GM21381 (cell line): ENCODE measurements at regions not wholly inside any gene's neighbourhood (a gene's known extent, or its start where the extent isn't known, plus 50 kb on each side); places are given as distances from the start of the nearest gene placed in this dataset.
"Not testable (repeated sequence)": the region's sequence is repeated elsewhere in the genome, so short reads cannot be mapped to it uniquely, and the experiment has no call there.

Source experiments
- ATAC-seq: cut with Tn5 transposase; IDR thresholded peaks from one replicate; pipeline ENCODE4 v1.9.1; 2021; ENCODE audit warnings: mild to moderate bottlenecking, moderate library complexity; ENCODE audit not compliant: unreplicated experiment

DNA sequence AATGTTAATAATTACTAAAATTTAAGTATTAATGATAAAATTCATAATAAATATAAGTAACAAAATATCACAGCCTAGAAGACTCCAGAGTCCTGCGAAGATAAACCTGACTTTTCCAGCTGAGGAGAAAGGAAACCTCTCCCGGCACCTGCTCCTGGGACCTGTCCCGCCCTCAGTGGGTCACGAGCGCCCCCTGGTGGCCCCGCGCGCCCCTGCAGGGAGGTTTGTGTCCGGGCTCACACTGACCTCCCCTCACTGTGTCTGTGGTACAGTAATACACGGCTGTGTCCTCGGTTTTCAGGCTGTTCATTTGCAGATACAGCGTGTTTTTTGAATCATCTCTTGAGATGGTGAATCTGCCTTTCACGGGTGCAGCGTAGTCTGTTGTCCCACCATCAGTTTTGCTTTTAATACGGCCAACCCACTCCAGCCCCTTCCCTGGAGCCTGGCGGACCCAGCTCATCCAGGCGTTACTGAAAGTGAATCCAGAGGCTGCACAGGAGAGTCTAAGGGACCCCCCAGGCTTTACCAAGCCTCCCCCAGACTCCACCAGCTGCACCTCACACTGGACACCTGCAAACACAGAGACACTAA, 627.1 kb downstream of the TMEM121 start:
- ATAC-seq, result not testable (repeated sequence)

DNA sequence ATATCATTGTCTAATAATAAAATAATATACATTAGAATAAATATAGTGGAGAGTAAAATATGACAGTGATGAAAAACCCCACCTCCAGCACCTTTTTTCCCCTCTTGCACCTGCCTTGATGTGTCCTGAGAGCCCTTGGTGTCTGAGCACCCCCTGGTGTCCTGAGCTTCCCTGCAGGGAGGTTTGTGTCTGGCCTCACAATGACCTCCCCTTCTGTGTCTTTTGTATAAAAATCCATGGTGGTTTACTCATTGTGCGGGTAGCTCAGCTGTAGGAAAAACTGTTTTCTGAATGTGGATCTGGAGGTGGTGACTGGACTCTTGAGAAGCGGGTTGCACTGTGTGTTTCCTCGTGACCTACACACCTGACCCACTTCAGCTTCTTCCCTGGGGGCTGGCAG, 636.9 kb downstream of the TMEM121 start:
- ATAC-seq, result no peak

DNA sequence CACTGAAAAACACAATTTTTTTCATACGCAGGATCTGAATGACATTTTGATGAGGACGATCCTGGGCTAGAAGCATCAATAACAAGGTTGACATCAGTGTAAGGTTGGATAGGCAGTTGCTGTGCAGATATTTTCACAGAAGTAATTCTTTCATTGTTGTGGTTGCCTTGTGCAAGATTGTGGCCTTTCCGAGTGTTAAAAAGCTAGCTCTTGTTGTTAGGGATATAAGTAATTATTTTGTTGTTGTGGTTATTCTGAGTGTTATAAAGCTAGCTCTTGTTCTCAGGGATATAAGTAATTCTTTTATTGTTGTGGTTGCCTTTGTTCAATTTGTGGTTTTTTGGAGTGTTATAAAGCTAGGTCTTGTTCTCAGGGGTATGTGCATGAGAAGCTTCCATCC, 637.4 kb downstream of the TMEM121 start:
- ATAC-seq, result not testable (repeated sequence)

DNA sequence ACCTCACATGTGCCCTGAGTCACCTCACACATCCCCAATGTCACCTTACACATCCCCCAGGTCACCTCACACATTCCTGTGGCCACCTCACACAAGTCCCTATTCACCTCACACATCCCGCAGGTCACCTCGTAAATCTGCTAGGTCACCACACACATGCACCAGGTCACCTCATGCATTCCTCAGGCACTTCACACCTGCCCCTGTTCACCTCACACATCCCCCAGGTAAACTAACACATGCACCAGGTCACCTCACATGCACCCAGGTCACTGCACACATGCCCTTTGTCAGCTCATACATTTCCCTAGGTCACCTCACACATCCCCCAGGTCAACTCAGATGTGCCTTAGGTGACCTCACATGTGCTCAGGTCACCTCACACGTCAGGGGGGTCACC, 639.8 kb downstream of the TMEM121 start:
- no peak for ATAC-seq

DNA sequence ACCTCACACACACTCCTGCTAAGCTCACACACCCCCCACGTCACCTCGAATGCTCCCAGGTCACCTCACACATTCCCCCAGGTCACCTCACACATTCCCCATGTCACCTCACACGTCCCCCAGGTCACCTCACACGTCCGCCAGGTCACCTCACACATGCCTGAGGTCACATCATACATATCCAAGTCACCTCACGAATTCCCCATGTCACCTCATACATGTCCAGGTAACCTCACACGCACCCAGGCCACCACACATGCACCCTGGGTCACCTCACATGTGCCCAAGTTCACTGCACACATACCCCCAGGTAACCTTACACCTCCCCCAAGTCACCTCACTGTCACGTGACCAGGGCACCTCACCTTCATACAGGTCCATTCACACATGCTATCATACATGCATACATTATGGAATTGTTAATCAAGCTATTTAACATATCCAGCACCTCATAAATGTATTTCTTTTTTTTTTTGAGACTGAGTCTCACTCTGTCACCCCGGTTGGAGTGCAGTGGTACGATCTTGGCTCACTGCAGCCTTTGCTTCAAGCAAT, 640.3 kb downstream of the TMEM121 start:
- no peak for ATAC-seq

DNA sequence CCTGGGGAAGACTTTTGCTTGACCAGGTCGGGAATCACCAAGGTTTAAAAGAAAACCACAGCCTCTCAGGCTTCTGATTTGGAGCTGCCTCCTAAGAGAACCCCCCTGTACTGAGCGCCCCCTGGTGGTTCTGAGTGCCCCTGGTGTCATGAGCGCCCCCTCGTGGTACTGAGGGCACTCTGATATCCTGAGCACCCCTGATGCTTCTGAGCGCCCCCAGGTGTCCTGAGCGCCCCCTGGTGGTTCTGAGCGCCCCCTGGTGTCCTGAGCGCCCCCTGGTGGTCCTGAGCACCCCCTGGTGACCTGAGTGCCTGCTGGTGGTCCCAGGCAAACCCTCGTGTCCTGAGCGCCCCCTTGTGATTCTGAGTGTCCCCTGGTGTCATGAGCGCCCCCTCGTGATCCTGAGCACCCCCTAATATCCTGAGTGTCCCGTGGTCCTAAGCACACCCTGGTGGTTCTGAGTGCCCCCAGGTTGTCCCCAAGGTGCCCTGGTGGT, 643.8 kb downstream of the TMEM121 start:
- ATAC-seq, result not testable (repeated sequence)

DNA sequence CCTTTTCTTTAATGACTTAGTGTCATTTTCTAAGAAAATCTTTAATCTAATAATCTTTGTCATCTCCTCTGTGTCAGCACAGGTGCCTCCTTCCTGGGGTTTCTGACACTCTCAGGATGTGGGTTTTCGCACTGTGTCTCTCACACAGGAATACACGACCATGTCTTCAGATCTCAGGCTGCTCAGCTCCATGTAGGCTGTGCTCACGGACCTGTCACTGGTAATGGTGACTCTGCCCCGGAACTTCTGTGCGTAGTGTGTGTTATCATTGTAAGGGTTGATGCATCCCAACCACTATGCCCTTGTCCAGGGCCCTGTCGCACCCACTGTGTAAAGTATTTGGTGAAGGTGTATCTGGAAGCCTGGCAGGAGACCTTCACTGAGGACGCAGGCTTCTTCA, 647.8 kb downstream of the TMEM121 start:
- no peak for ATAC-seq

DNA sequence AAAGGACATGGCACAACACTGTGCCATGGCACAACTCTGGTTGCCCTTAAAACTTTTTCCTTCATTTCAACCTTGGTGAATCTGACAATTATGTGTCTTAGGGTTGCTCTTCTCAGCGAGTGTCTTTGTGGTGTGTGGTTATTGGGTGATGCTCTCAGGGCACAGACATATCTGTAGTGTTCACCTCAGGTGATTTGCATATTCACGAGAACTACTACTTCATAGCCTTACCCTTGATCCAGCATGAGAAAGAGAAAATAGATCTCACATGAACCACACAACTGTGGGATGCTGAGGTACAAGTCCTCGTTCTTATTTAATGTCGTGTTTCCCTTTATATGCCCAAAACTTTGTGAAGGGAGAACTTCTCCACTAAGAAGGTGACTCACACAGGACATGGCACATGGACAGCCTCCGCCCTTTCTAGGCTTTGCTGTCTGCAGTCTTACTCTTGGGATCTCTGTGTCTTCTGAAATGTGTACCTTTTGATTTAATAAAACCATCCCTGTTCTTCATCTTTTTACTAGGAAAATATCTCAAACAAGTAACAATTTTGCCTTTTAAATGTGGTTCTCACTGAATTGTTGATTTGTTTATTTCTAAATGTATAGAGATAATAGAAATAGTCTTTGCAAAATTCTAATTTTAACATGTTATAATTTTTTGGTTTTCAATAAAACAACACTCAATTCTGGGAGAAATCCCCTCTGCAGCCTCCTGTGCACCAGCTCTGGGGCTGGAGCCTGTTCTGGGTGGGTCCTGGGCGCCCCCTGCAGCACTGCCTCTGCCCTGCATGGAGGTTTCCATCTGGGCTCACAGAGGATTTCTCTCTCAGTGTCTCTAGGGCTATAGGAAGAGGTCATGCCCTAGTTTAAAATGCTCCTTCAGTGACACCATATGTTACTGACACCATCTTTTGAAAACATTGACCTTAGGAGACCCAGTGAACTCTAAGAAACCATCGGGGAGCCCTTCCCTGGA, 651.2 kb downstream of the TMEM121 start:
- not testable (repeated sequence) for ATAC-seq

DNA sequence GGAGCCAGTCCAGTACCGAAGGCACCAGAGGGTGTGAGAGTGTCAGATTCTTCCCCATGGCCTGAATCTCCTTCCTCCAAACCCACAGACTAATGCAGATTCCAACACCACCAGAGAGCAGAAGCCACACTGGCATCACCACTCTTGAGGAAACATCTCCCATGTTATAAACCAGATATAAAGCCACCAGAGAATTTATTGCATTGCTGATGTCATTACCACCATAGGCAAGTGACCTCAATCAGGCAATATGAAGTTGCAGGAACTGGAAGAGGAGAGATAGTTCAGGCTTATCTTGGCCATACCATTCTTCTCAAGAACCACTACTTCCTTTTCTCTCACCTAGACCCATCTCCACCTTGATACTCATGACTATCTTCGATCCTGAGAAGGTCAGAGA, 653.4 kb downstream of the TMEM121 start:
- ATAC-seq, result no peak

DNA sequence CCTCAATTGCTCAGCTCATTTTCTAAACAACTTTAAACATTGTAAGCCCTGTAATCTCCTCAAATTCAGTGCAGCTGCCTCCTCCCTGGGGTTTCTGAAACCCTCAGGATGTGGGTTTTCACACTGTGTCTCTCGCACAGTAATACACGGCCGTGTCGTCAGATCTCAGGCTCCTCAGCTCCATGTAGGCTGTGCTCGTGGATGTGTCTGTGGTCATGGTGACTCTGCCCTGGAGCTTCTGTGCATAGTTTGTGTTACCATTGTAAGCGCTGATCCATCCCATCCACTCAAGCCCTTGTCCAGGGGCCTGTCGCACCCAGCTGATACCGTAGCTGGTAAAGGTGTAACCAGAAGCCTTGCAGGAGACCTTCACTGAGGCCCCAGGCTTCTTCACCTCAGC, 658.4 kb downstream of the TMEM121 start:
- not testable (repeated sequence) for ATAC-seq

DNA sequence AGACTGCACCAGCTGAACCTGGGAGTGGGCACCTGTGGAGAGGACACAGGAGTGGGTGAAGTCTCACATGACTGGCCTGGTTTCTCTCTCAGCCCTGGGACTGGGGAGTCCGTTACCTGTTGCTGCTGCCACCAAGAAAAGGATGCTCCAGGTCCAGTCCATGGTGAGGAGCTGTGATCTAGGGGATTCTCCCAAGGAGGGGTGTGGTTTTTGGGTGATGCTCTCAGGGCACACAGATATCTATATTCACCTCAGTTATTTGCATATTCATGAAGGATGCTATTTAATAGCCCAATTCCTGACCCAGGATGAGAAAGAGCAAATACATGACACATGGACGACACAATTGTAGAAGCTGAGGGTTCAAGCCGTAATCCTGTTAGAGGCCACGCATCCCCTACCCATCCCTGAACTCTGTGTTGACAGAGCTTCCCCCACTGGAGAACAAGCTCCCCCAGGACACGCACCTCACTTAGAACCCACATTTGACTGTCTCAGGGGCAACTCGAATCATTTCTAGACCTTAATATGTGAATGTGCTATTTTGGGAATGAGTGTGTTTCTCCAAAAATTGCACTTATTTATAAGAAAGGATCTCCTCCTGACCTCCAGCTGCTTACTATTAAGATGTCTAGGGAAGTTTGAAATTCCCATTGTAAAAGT, 658.9 kb downstream of the TMEM121 start:
- ATAC-seq, result not testable (repeated sequence)

DNA sequence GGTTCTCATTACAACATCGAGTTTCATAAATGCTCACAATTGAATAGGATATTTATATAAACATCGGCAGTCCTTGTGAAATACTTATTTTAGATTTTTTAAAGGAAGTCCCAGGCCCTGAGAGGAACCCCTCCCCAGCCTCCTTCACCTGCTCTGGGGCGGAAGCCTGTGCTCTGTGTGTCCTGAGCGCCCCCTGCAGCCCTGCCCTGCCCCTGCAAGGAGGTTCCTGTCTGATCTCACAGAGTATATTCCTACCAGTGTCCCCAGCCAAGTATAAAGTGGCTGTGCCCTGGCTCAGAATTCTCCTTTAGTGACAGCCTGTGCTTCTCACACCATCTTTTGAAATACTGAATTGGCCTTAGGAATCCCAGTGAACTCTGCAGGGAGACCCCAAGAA, 659.5 kb downstream of the TMEM121 start:
- no peak for ATAC-seq

DNA sequence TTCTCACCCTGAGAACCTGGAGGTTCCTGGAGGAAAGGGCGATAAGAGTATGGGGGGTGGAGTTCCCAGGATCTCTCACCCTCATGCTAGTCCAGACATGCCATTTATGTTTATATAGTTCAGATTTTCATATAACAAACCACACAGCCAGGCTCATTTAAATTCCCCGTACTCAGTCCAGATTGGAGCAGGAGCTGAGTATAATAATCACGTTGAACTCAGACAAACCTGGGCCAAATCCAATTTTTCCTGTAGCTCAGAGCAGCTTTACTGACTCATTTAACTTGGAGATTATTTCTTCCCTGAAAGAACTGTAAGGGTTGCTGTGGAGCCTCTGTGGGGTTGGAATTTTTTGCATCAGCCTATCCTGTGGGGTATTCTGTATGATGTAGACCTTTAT, 660.8 kb downstream of the TMEM121 start:
- no peak for ATAC-seq

DNA sequence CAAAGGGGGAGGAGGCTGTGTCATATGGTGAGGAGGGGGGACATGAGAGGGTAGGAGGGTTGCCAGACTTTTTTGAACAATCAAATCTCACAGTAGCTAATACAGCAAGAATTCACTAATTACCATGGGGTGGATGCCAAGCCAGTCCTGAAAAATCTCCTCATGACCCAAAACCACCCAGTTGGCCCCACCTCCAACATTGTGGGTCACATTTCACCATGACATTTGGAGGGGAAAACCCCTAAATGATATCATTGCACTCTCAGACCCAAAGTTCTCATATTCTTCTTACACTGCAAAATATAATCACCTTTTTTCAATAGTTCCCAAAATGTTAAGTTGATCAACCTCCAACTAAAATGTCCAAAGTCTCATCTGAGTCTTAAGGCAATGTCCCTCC, 666.3 kb downstream of the TMEM121 start:
- ATAC-seq, result not testable (repeated sequence)

DNA sequence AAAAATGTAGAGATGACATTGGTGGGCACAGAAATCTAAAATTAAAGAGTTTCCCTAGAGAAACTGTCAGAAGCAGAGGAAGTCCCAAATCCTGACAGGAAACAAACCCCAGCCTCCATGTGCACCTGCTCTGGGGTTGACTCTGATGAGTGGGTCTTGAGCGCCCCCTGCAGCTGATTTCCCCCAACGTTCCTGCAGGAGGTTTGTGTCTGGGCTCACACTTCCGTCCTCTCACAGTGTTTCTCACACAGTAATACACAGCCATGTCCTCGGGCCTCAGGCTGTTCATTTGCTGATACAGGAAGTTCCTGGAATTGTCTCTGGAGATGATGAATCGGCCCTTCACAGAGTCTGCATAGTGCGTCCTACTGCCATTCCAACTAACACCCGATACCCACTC, 670.1 kb downstream of the TMEM121 start:
- ATAC-seq, result not testable (repeated sequence)

DNA sequence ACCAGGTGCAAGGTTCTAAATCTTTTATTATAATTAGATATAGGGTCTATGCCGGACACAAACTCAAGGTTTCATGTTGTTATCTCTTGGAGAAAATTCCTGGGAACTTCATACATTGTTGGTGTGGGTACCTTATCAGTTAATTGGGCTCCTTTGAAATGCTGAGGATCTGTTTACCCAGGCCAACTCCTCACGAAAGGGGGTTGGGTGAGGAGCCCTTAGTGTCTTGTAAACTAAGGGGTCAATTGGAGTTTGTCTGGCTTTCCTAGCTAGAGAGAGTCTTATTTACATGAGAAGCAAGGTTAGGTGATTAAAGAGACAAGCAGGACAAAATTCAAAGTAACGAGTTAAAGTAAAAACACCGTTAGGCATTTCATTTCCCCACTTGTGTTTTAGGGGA, 670.9 kb downstream of the TMEM121 start:
- ATAC-seq, result not testable (repeated sequence)

DNA sequence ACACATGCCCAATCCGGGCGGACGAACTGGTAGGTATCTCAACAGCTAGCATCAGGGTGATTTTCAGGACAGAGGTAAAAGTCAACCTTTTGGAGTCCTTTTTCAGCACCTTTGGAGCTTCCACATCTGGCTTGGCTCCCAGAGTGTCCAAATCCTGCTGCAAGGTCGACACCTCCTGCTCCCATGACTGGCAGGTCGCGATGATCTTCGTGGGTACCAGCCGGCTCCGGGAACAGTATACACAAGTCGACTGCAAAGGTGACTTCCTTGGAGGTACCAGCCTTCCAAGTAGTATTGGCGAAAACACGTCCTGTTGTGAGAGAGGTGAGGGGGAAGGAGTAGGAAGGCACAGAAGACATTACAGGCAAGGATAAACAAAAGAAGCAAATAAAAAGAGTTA, 672.7 kb downstream of the TMEM121 start:
- no peak for ATAC-seq

DNA sequence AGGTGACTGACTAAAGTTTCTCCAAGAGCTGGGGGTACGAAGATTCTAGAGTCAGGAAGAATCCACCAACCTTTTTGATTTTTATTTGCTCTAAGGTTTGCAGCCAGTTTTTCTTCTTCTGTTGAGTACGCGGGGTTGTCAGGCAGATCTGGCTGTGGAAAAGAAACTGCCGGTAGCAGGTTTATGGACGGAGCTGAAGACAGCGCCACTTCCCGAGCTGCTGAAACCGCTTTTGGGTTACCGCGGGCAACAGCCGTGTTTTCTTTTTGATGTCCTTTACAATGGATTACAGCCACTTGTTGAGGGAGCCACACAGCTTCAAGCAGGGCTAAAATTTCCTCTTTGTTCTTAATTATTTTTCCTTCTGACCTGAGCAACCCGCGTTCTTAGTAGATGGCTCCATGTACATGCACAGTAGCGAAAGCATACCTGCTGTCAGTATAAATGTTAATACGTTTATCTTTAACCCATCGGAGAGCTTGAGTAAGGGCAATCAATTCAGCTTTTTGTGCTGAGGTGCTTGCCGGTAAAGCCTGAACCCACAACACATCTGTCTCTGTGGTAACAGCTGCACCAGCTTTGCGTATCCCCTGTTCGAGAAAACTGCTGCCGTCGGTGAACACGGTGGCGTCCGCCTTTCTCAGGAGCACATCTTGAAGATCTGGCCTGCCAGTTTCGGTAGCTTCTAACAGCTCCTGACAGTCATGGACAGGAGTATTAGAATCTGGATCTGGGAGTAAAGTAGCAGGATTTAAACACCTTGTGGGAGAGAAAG, 674.3 kb downstream of the TMEM121 start:
- no peak for ATAC-seq

DNA sequence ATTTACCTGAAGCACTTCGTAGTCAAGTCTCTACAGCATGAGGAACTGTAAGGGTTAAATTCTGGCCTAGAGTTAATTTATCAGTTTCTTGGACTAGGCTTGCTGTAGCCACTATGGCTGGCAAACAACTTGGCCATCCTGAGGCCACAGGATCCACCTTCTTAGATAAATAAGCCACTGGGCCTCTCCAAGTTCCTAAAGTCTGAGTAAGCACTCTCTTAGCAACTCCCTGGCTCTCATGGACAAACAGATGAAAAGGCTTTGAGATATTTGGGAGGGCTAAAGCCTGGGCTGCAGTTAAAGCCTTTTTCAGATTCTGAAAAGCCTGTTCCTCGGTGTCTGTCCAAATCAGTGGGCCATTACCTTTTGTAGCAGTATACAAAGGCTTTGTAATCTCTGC, 675.0 kb downstream of the TMEM121 start:
- no peak for ATAC-seq

DNA sequence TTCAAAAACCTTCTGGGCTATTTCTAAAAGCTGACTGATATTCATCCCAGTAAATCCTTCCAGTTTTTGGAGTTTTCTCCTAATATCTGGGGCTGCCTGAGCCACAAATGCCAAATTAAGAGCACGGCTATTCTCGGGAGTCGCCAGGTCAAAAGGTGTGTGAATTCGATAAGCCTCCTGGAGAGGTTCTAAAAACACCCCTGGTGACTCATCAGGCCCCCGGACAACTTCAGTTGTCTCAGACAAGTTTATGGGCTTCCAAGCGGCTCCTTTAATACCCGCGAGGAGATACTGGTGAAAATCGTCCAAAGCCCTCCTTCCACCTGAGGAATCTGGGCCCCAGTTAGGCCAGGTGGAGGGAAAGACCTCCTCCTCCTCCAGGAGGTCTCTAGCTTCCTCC, 677.1 kb downstream of the TMEM121 start:
- ATAC-seq, result no peak
